ENCODE measurements at regions not wholly inside any gene's neighbourhood (a gene's known extent, or its start where the extent isn't known, plus 50 kb on each side); places are given as distances from the start of the nearest gene placed in this dataset.
"Not testable (repeated sequence)": the region's sequence is repeated elsewhere in the genome, so short reads cannot be mapped to it uniquely, and the experiment has no call there.

GRCh38 chr9:119881898-119882297 lies 512.7 kb upstream of the BRINP1 start:
- intact Hi-C loops (cut with DNase I) = no loop called here
- ATAC-seq (no peak), DNase-seq (no peak)
- H3K4me1 ChIP-seq = no peaks in the 10 kb centered on the region
- H3K36me3 ChIP-seq (ENCODE audit: insufficient read depth in 1 of 2, low read depth in 1 of 2) = no peaks in the 10 kb centered on the region
- H3K4me3 ChIP-seq = no peak overlapping the region
- no peaks in the 10 kb centered on the region for H3K27me3 ChIP-seq (ENCODE audit: insufficient read depth in 3 of 3, low read length in 2 of 3)
- WGBS, 3 donors = 56 to 73% (median 73%) methylated on average over 6 of the region's 6 CpGs
- H3K9me3 ChIP-seq = no peaks in the 10 kb centered on the region
- no peak overlapping the region for H3K27ac ChIP-seq
- TF ChIP-seq, protein P1, sequence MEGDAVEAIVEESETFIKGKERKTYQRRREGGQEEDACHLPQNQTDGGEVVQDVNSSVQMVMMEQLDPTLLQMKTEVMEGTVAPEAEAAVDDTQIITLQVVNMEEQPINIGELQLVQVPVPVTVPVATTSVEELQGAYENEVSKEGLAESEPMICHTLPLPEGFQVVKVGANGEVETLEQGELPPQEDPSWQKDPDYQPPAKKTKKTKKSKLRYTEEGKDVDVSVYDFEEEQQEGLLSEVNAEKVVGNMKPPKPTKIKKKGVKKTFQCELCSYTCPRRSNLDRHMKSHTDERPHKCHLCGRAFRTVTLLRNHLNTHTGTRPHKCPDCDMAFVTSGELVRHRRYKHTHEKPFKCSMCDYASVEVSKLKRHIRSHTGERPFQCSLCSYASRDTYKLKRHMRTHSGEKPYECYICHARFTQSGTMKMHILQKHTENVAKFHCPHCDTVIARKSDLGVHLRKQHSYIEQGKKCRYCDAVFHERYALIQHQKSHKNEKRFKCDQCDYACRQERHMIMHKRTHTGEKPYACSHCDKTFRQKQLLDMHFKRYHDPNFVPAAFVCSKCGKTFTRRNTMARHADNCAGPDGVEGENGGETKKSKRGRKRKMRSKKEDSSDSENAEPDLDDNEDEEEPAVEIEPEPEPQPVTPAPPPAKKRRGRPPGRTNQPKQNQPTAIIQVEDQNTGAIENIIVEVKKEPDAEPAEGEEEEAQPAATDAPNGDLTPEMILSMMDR (IDR thresholded peaks at IDR 0.05) = no peak

GRCh38 chr9:119880361-119880760 lies 511.1 kb upstream of the BRINP1 start:
- intact Hi-C loops (cut with DNase I) = no loop called here
- no peak for ATAC-seq
- Histone ChIP-seq H3K27ac (no peak overlapping the region), H3K4me1 (no peaks in the 10 kb centered on the region), H3K9me3 (no peaks in the 10 kb centered on the region), H3K4me3 (no peak overlapping the region), H3K27me3 (ENCODE audit: insufficient read depth in 3 of 3, low read length in 2 of 3) (no peaks in the 10 kb centered on the region), H3K36me3 (ENCODE audit: insufficient read depth in 1 of 2, low read depth in 1 of 2) (no peaks in the 10 kb centered on the region)
- DNase-seq = no peak
- 78 to 81% (median 80%) methylated on average over 3 of the region's 3 CpGs for WGBS, 3 donors
- TF ChIP-seq, protein P1 (IDR thresholded peaks at IDR 0.05) = no peak

- H3K4me3 ChIP-seq = no peak overlapping the region
- DNase-seq = no peak
- H3K9me3 ChIP-seq = no peaks in the 10 kb centered on the region
- intact Hi-C loops (cut with DNase I) = no loop called here
- ATAC-seq = no peak
- H3K36me3 ChIP-seq (ENCODE audit: insufficient read depth in 1 of 2, low read depth in 1 of 2) = no peaks in the 10 kb centered on the region
- 52 to 76% (median 52%) methylated on average over 6 of the region's 6 CpGs for WGBS, 3 donors
- no peaks in the 10 kb centered on the region for H3K4me1 ChIP-seq
- H3K27ac ChIP-seq = no peak overlapping the region
- H3K27me3 ChIP-seq (ENCODE audit: insufficient read depth in 3 of 3, low read length in 2 of 3) = no peaks in the 10 kb centered on the region
- TF ChIP-seq, protein P1 (IDR thresholded peaks at IDR 0.05) = no peak
Measured at GRCh38 chr9:119877306-119877705, 508.1 kb upstream of the BRINP1 start.

- TF ChIP-seq, protein P1 (IDR thresholded peaks at IDR 0.05) = no peak
- Histone ChIP-seq H3K4me1 (no peaks in the 10 kb centered on the region), H3K9me3 (no peaks in the 10 kb centered on the region), H3K36me3 (ENCODE audit: insufficient read depth in 1 of 2, low read depth in 1 of 2) (no peaks in the 10 kb centered on the region), H3K27me3 (ENCODE audit: insufficient read depth in 3 of 3, low read length in 2 of 3) (no peaks in the 10 kb centered on the region), H3K4me3 (no peak overlapping the region), H3K27ac (no peak overlapping the region)
- DNase-seq (no peak), ATAC-seq (no peak)
- intact Hi-C loops (cut with DNase I) = no loop called here
- WGBS, 3 donors = 84 to 90% (median 87%) methylated on average over 3 of the region's 3 CpGs
Measured at GRCh38 chr9:119873877-119874276, 504.6 kb upstream of the BRINP1 start.

GRCh38 chr9:119870251-119870650 lies 501.0 kb upstream of the BRINP1 start:
- DNase-seq; intact Hi-C loops (cut with DNase I); ATAC-seq; H3K4me1 ChIP-seq; H3K9me3 ChIP-seq; H3K27me3 ChIP-seq (ENCODE audit: insufficient read depth in 3 of 3, low read length in 2 of 3); H3K27ac ChIP-seq; H3K4me3 ChIP-seq; H3K36me3 ChIP-seq (ENCODE audit: insufficient read depth in 1 of 2, low read depth in 1 of 2): not testable (repeated sequence)
- WGBS, 3 donors = 87 to 93% (median 93%) methylated on average over 15 to 26 of the region's 26 CpGs

Measured in psoas muscle (tissue), 7 donors.